Progenitor cell of endocrine pancreas (in vitro differentiated cells): ENCODE measurements at regions not wholly inside any gene's neighbourhood (a gene's known extent, or its start where the extent isn't known, plus 50 kb on each side); places are given as distances from the start of the nearest gene placed in this dataset.

Experiments
- DNase-seq: peaks from one replicate; pipeline ENCODE4 v3.0.0; 2021; ENCODE audit warnings: low spot score; ENCODE audit not compliant: unreplicated experiment
- H3K27ac Mint-ChIP-seq: 2 replicates; pipeline ENCODE4 v1.8.0; 2021; ENCODE audit warnings: mild to moderate bottlenecking, moderate library complexity, mixed read lengths
- H3K27me3 Mint-ChIP-seq: 2 replicates; pipeline ENCODE4 v1.8.0; 2021; ENCODE audit warnings: mixed read lengths
- H3K36me3 Mint-ChIP-seq: 2 replicates; pipeline ENCODE4 v1.8.0; 2022; ENCODE audit warnings: mixed read lengths; ENCODE audit not compliant: insufficient read depth
- H3K4me1 Mint-ChIP-seq: 2 replicates; pipeline ENCODE4 v1.8.0; 2021; ENCODE audit warnings: low read depth, mixed read lengths
- H3K4me3 Mint-ChIP-seq: 2 replicates; pipeline ENCODE4 v1.8.0; 2021; ENCODE audit warnings: low read depth, mild to moderate bottlenecking, moderate library complexity, mixed read lengths
- H3K9me3 Mint-ChIP-seq: 2 replicates; pipeline ENCODE4 v1.8.0; 2021; ENCODE audit warnings: low read depth, mixed read lengths
- TF ChIP-seq, protein P1 (sequence below): fragments of 200-600 bp; sonication (generic); IDR thresholded peaks from one replicate; pipeline ENCODE4 v1.5.0; 2021; ENCODE audit warnings: antibody characterized with exemption, mild to moderate bottlenecking; ENCODE audit not compliant: unreplicated experiment

DNA sequence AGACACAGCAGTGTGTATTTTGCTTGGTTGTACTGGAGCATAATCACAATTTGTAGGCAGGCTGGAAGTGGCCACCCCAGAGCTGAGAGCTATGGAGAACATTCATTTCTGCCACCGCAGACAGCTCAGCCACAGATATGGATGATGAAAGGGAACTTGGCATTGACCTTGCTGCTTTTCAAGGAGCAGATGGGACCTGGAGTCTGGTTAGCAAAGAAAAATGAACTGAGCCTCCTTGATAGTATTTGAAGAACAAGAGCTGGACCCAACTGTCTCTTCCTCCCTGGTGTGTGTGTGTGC lies 395.2 kb upstream of the ZNF462 start:
- no peak for DNase-seq
- no peaks in the 10 kb centered on the region for H3K27me3 Mint-ChIP-seq
- H3K36me3 Mint-ChIP-seq, result no peaks in the 10 kb centered on the region
- H3K4me1 Mint-ChIP-seq, result no peaks in the 10 kb centered on the region
- peaks cover 8% of the 10 kb centered on the region for H3K9me3 Mint-ChIP-seq
- no peak overlapping the region for H3K4me3 Mint-ChIP-seq
- no peak overlapping the region for H3K27ac Mint-ChIP-seq
- TF ChIP-seq, protein P1, sequence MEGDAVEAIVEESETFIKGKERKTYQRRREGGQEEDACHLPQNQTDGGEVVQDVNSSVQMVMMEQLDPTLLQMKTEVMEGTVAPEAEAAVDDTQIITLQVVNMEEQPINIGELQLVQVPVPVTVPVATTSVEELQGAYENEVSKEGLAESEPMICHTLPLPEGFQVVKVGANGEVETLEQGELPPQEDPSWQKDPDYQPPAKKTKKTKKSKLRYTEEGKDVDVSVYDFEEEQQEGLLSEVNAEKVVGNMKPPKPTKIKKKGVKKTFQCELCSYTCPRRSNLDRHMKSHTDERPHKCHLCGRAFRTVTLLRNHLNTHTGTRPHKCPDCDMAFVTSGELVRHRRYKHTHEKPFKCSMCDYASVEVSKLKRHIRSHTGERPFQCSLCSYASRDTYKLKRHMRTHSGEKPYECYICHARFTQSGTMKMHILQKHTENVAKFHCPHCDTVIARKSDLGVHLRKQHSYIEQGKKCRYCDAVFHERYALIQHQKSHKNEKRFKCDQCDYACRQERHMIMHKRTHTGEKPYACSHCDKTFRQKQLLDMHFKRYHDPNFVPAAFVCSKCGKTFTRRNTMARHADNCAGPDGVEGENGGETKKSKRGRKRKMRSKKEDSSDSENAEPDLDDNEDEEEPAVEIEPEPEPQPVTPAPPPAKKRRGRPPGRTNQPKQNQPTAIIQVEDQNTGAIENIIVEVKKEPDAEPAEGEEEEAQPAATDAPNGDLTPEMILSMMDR, result no peak

DNA sequence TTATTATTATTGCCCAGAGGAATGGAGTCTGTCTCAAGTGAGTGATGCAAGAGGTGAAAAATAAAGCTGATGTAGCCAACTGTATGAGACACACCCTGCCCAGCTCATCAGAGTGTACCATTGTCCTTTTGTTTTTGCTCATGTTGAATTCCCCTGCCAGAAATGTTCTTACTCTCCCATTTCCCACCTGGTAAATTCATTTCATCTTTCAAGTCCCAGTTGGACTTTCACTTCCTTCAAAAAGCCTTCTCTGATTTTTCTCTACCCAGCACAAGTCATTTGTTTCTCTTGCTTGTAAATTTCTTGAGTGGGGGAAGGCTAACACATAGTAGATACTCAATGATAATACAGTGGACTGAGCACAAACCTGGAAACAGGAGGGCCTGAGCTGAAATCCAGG lies 394.5 kb upstream of the ZNF462 start:
- Mint-ChIP-seq H3K9me3 (peaks cover 8% of the 10 kb centered on the region), H3K27me3 (no peaks in the 10 kb centered on the region), H3K36me3 (no peaks in the 10 kb centered on the region), H3K4me3 (no peak overlapping the region), H3K4me1 (no peaks in the 10 kb centered on the region), H3K27ac (no peak overlapping the region)
- TF ChIP-seq, protein P1, result no peak
- no peak for DNase-seq

GRCh38 chr9:106478312-106478711 lies 384.7 kb upstream of the ZNF462 start:
- H3K9me3 Mint-ChIP-seq, result peaks cover 6% of the 10 kb centered on the region
- no peak overlapping the region for H3K4me3 Mint-ChIP-seq
- peaks cover 1% of the 10 kb centered on the region for H3K36me3 Mint-ChIP-seq
- H3K4me1 Mint-ChIP-seq, result peaks cover 12% of the 10 kb centered on the region
- H3K27me3 Mint-ChIP-seq, result no peaks in the 10 kb centered on the region
- TF ChIP-seq, protein P1, result no peak
- DNase-seq, result no peak
- H3K27ac Mint-ChIP-seq, result no peak overlapping the region

DNA sequence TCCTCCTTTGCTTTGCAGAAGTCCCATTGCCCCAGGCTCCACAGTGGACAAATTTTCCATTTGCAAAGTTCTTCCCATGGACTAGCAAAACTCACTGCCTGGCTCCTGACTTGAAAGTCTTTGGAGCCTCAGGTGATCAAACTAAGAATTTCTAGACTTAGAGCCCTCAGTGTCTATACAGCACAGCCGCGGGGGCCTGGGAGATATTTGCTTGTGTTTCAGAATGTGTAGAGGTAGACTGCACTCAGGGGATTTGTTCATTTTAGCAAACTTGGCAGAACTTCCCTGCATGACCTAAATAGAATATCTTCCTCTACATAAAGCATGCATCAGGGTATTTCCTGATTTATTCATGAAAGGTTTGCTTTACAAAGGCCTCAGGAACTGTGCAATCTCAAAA lies 384.2 kb upstream of the ZNF462 start:
- no peaks in the 10 kb centered on the region for H3K27me3 Mint-ChIP-seq
- peaks cover 1% of the 10 kb centered on the region for H3K36me3 Mint-ChIP-seq
- H3K27ac Mint-ChIP-seq, result no peak overlapping the region
- no peak for DNase-seq
- TF ChIP-seq, protein P1, result no peak
- no peak overlapping the region for H3K4me3 Mint-ChIP-seq
- H3K9me3 Mint-ChIP-seq, result peaks cover 6% of the 10 kb centered on the region
- H3K4me1 Mint-ChIP-seq, result peaks cover 12% of the 10 kb centered on the region

DNA sequence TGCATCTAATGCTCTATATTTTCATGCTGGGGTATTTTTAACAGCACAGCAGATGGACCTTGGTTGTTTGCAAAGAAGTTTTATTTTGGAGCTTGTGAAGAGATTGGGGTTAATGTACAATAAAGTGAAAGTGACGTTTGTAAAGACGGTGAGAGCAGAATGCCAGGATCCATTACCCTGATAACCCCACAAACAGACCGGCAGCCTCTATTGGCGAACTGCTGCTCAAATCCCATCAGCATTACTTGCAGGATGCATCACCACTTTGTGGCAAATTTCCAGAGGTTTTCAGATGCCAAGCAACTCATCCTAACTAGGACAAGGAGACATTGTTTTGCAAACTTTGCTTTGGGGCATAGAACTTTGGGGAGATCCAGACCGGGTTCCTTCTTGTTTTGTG lies 383.3 kb upstream of the ZNF462 start:
- no peak for DNase-seq
- TF ChIP-seq, protein P1, result no peak
- Mint-ChIP-seq H3K36me3 (no peaks in the 10 kb centered on the region), H3K27ac (no peak overlapping the region), H3K4me3 (no peak overlapping the region), H3K9me3 (peaks cover 6% of the 10 kb centered on the region), H3K27me3 (no peaks in the 10 kb centered on the region), H3K4me1 (peaks cover 12% of the 10 kb centered on the region)
